ENCODE measurements at regions not wholly inside any gene's neighbourhood (a gene's known extent, or its start where the extent isn't known, plus 50 kb on each side); places are given as distances from the start of the nearest gene placed in this dataset.

DNA sequence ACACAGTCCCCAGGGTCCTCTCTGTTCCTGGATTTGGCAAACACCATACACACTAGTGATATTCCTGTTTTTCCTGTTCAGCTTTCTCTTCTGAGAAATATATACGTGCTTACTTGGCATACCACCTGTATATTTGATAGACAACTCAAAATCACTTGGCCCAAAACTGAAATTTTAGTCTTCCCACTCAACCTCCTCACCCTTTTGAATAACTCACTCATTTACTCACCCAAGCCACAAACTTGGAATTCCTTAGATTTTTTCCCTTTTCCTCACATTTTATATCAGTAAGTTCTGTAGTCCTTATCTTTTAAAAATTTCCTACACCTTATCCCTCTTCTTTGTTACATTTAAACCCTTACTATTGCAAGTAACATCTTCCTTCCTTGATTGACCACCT lies 143.4 kb downstream of the PPP1R3A start:
- Histone ChIP-seq H3K4me1 (ENCODE audit: control insufficient read depth, insufficient read depth, low read depth, low read length) (no peaks in the 10 kb centered on the region), H4K91ac (ENCODE audit: low read length) (no peak overlapping the region), H3K4me2 (ENCODE audit: low read length, poor library complexity, severe bottlenecking) (no peak overlapping the region), H3K9me3 (ENCODE audit: control insufficient read depth, low read length) (no peaks in the 10 kb centered on the region), H3K18ac (ENCODE audit: low read depth in 1 of 2, low read length in 2 of 2) (no peak overlapping the region), H2BK15ac (ENCODE audit: low read depth, poor library complexity, severe bottlenecking) (no peak overlapping the region), H2AFZ (ENCODE audit: low read depth, low read length) (no peak overlapping the region), H4K8ac (ENCODE audit: low read length) (no peak overlapping the region), H2AK5ac (ENCODE audit: low read length, severe bottlenecking) (no peak overlapping the region), H3K9ac (ENCODE audit: low read length) (no peak overlapping the region), H3K4ac (ENCODE audit: low read depth in 1 of 2, low read length in 2 of 2) (no peak overlapping the region), H3K14ac (ENCODE audit: low read length in 2 of 2) (no peak overlapping the region), H2BK12ac (ENCODE audit: low read length in 2 of 2) (no peak overlapping the region), H3K36me3 (ENCODE audit: control insufficient read depth in 1 of 2, insufficient read depth in 2 of 2, low read depth in 1 of 2, low read length in 2 of 2) (no peaks in the 10 kb centered on the region), H2BK120ac (ENCODE audit: low read depth, low read length) (no peak overlapping the region), H3K27ac (ENCODE audit: low read length, poor library complexity, severe bottlenecking) (no peak overlapping the region), H3K4me3 (ENCODE audit: insufficient read depth in 1 of 2, low read depth in 1 of 2, low read length in 2 of 2) (no peak overlapping the region), H2BK5ac (ENCODE audit: low read depth, low read length, poor library complexity, severe bottlenecking) (no peak overlapping the region), H3K27me3 (ENCODE audit: control insufficient read depth in 1 of 2, insufficient read depth in 1 of 2, low read length in 2 of 2) (no peaks in the 10 kb centered on the region), H3K79me1 (replicated peaks; ENCODE audit: low read length, poor library complexity, severe bottlenecking) (no peaks in the 10 kb centered on the region), H3K23ac (ENCODE audit: low read length in 2 of 2) (no peak overlapping the region)
- DNase-seq: no peak
- WGBS: 57% methylated on average over 1 of the region's 1 CpG

DNA sequence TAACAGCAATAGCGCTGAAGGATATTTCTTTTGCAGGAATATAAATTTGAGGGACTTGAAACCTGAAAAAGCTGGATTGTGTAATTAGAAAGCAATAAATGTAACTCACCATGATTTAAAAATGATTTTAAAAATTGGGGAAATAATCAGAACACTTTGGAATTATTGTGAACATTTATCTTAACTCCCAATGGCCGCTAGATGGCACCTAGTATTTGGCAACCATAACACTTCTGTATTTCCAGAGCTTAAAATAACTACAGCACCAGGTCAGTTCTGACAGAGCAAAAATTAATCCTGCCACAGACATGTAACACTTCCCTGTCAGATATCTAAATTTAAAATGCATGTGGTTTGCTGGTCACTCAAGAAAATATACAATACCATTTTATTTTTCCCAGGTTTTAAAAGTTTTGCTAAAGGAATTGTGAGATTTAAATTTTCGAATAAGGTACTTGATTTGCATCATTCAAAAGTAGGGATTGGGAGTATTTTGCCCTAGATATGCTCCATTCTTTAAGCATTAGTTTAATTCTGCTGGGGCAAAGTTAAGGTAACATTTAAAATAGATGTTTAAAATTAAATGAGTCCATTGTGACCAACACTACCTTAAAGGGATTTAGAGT lies 144.5 kb downstream of the PPP1R3A start:
- 0% methylated on average over 2 of the region's 3 CpGs for WGBS
- Histone ChIP-seq H3K4me1 (ENCODE audit: control insufficient read depth, insufficient read depth, low read depth, low read length) (no peaks in the 10 kb centered on the region), H4K8ac (ENCODE audit: low read length) (no peak overlapping the region), H3K9ac (ENCODE audit: low read length) (no peak overlapping the region), H2AFZ (ENCODE audit: low read depth, low read length) (no peak overlapping the region), H3K4me3 (ENCODE audit: insufficient read depth in 1 of 2, low read depth in 1 of 2, low read length in 2 of 2) (no peak overlapping the region), H3K4me2 (ENCODE audit: low read length, poor library complexity, severe bottlenecking) (no peak overlapping the region), H3K18ac (ENCODE audit: low read depth in 1 of 2, low read length in 2 of 2) (no peak overlapping the region), H3K9me3 (ENCODE audit: control insufficient read depth, low read length) (no peaks in the 10 kb centered on the region), H3K36me3 (ENCODE audit: control insufficient read depth in 1 of 2, insufficient read depth in 2 of 2, low read depth in 1 of 2, low read length in 2 of 2) (no peaks in the 10 kb centered on the region), H3K14ac (ENCODE audit: low read length in 2 of 2) (no peak overlapping the region), H3K27me3 (ENCODE audit: control insufficient read depth in 1 of 2, insufficient read depth in 1 of 2, low read length in 2 of 2) (no peaks in the 10 kb centered on the region), H2BK12ac (ENCODE audit: low read length in 2 of 2) (no peak overlapping the region), H2BK120ac (ENCODE audit: low read depth, low read length) (no peak overlapping the region), H2AK5ac (ENCODE audit: low read length, severe bottlenecking) (no peak overlapping the region), H3K23ac (ENCODE audit: low read length in 2 of 2) (no peak overlapping the region), H2BK15ac (ENCODE audit: low read depth, poor library complexity, severe bottlenecking) (no peak overlapping the region), H3K4ac (ENCODE audit: low read depth in 1 of 2, low read length in 2 of 2) (no peak overlapping the region), H2BK5ac (ENCODE audit: low read depth, low read length, poor library complexity, severe bottlenecking) (no peak overlapping the region), H3K79me1 (replicated peaks; ENCODE audit: low read length, poor library complexity, severe bottlenecking) (no peaks in the 10 kb centered on the region), H4K91ac (ENCODE audit: low read length) (no peak overlapping the region), H3K27ac (ENCODE audit: low read length, poor library complexity, severe bottlenecking) (no peak overlapping the region)
- peak; percentile 41 for DNase-seq

DNA sequence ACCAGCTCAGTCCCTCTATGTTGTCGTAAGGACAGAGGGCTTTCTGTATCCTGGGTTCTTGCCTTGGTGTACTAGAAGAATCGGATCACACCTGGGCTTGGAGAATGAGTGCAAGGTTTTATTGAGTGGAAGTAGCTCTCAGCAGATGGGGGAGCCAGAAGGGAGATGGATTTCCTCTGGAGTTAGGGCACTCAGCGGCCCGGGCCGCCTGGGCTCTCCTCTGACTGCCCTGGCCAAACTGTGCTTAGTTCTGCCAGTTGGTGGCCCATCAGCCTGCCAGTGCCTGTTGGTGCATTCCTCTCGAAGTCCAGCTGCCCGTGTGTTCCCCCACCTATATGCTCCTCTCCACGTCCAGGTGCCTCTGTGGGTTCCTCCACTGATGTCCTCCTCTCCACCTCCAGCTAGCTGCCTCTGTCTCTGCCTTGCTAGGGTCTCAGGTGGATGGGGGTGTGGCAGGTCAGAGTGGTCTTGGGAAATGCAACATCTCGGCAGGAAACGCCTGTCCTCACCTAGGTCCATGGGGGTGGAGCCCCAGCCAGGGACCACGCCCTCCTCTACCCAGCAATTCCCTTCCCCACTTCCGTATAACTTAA lies 148.6 kb downstream of the PPP1R3A start:
- Histone ChIP-seq H2BK5ac (ENCODE audit: low read depth, low read length, poor library complexity, severe bottlenecking) (no peak overlapping the region), H3K18ac (ENCODE audit: low read depth in 1 of 2, low read length in 2 of 2) (no peak overlapping the region), H3K23ac (ENCODE audit: low read length in 2 of 2) (no peak overlapping the region), H3K14ac (ENCODE audit: low read length in 2 of 2) (no peak overlapping the region), H3K4me1 (ENCODE audit: control insufficient read depth, insufficient read depth, low read depth, low read length) (no peaks in the 10 kb centered on the region), H2BK15ac (ENCODE audit: low read depth, poor library complexity, severe bottlenecking) (no peak overlapping the region), H3K79me1 (replicated peaks; ENCODE audit: low read length, poor library complexity, severe bottlenecking) (no peaks in the 10 kb centered on the region), H3K27me3 (ENCODE audit: control insufficient read depth in 1 of 2, insufficient read depth in 1 of 2, low read length in 2 of 2) (no peaks in the 10 kb centered on the region), H2BK12ac (ENCODE audit: low read length in 2 of 2) (no peak overlapping the region), H3K4me3 (ENCODE audit: insufficient read depth in 1 of 2, low read depth in 1 of 2, low read length in 2 of 2) (no peak overlapping the region), H4K91ac (ENCODE audit: low read length) (no peak overlapping the region), H3K36me3 (ENCODE audit: control insufficient read depth in 1 of 2, insufficient read depth in 2 of 2, low read depth in 1 of 2, low read length in 2 of 2) (no peaks in the 10 kb centered on the region), H2BK120ac (ENCODE audit: low read depth, low read length) (no peak overlapping the region), H2AK5ac (ENCODE audit: low read length, severe bottlenecking) (no peak overlapping the region), H4K8ac (ENCODE audit: low read length) (no peak overlapping the region), H3K4ac (ENCODE audit: low read depth in 1 of 2, low read length in 2 of 2) (no peak overlapping the region), H3K9me3 (ENCODE audit: control insufficient read depth, low read length) (no peaks in the 10 kb centered on the region), H3K27ac (ENCODE audit: low read length, poor library complexity, severe bottlenecking) (no peak overlapping the region), H2AFZ (ENCODE audit: low read depth, low read length) (no peak overlapping the region), H3K9ac (ENCODE audit: low read length) (no peak overlapping the region), H3K4me2 (ENCODE audit: low read length, poor library complexity, severe bottlenecking) (no peak overlapping the region)
- no peak for DNase-seq
- 81% methylated on average over 9 of the region's 12 CpGs for WGBS

DNA sequence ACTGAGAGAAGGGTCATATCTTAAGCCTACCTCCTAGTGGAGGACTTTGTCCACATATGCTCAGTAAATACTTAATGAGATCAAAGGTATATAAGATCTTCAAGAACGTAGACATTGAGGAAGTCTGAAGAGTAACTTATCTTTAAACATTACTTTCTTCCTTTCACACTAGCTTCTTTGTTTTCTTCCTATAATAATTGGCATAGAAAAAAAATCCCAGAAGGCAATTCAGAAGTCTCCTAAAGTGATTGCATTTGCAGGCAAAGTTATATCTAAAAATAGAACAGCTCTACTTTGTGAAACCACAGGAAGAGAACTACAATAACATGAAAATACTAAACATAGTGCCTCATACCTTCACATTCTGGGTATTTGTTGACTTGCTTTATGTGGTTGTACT lies 150.4 kb downstream of the PPP1R3A start:
- Histone ChIP-seq H3K4me3 (ENCODE audit: insufficient read depth in 1 of 2, low read depth in 1 of 2, low read length in 2 of 2) (no peak overlapping the region), H4K8ac (ENCODE audit: low read length) (no peak overlapping the region), H2AK5ac (ENCODE audit: low read length, severe bottlenecking) (no peak overlapping the region), H3K18ac (ENCODE audit: low read depth in 1 of 2, low read length in 2 of 2) (no peak overlapping the region), H3K9ac (ENCODE audit: low read length) (no peak overlapping the region), H4K91ac (ENCODE audit: low read length) (no peak overlapping the region), H2BK15ac (ENCODE audit: low read depth, poor library complexity, severe bottlenecking) (no peak overlapping the region), H3K4me2 (ENCODE audit: low read length, poor library complexity, severe bottlenecking) (no peak overlapping the region), H3K23ac (ENCODE audit: low read length in 2 of 2) (no peak overlapping the region), H2AFZ (ENCODE audit: low read depth, low read length) (no peak overlapping the region), H3K79me1 (replicated peaks; ENCODE audit: low read length, poor library complexity, severe bottlenecking) (no peaks in the 10 kb centered on the region), H3K9me3 (ENCODE audit: control insufficient read depth, low read length) (no peaks in the 10 kb centered on the region), H3K4ac (ENCODE audit: low read depth in 1 of 2, low read length in 2 of 2) (no peak overlapping the region), H2BK120ac (ENCODE audit: low read depth, low read length) (no peak overlapping the region), H3K27ac (ENCODE audit: low read length, poor library complexity, severe bottlenecking) (no peak overlapping the region), H2BK12ac (ENCODE audit: low read length in 2 of 2) (no peak overlapping the region), H2BK5ac (ENCODE audit: low read depth, low read length, poor library complexity, severe bottlenecking) (no peak overlapping the region), H3K14ac (ENCODE audit: low read length in 2 of 2) (no peak overlapping the region), H3K36me3 (ENCODE audit: control insufficient read depth in 1 of 2, insufficient read depth in 2 of 2, low read depth in 1 of 2, low read length in 2 of 2) (no peaks in the 10 kb centered on the region), H3K4me1 (ENCODE audit: control insufficient read depth, insufficient read depth, low read depth, low read length) (no peaks in the 10 kb centered on the region), H3K27me3 (ENCODE audit: control insufficient read depth in 1 of 2, insufficient read depth in 1 of 2, low read length in 2 of 2) (no peaks in the 10 kb centered on the region)
- DNase-seq: peak; percentile 16
- no CpG with 5 or more reads among the region's 1 CpG for WGBS
